Cardiac fibroblast (primary cell): ENCODE measurements at regions not wholly inside any gene's neighbourhood (a gene's known extent, or its start where the extent isn't known, plus 50 kb on each side); places are given as distances from the start of the nearest gene placed in this dataset.

ENCODE experiments used
- DNase-seq, 2 donors: peaks; one replicate each; pipeline versions ENCODE4 v3.0.0 to v3.0.0-alpha.2; 2010; ENCODE audit warnings: low read depth in 2 of 2
- H3K4me3 ChIP-seq, 2 donors: replicated peaks in 1 of 2; 1 replicate in 1 of 2; 2 replicates in 1 of 2; pipeline ENCODE4 v1.5.1; 2011; ENCODE audit warnings: low read depth in 2 of 2, low read length in 2 of 2, mild to moderate bottlenecking in 2 of 2, moderate library complexity in 1 of 2
- CTCF ChIP-seq: IDR thresholded peaks from one replicate; pipeline ENCODE4 v1.5.1; 2011; ENCODE audit warnings: low read depth, mild to moderate bottlenecking, low read length, inconsistent platforms

- H3K4me3 ChIP-seq = no peak overlapping the region
- no peak for DNase-seq
- TF ChIP-seq CTCF = no peak
Observed at GRCh38 chr2:220885593-220885992, 686.5 kb downstream of the EPHA4 start.

- no peak for DNase-seq
- TF ChIP-seq CTCF = no peak
- no peak overlapping the region for H3K4me3 ChIP-seq
Observed at GRCh38 chr2:220887271-220887870, 684.7 kb downstream of the EPHA4 start.

GRCh38 chr2:220887876-220888275, 684.2 kb downstream of the EPHA4 start:
- DNase-seq = no peak
- H3K4me3 ChIP-seq = no peak overlapping the region
- no peak for TF ChIP-seq CTCF

GRCh38 chr2:220890931-220891330, 681.2 kb downstream of the EPHA4 start:
- DNase-seq = no peak
- no peak for TF ChIP-seq CTCF
- H3K4me3 ChIP-seq = no peak overlapping the region

GRCh38 chr2:220891405-220891804, 680.7 kb downstream of the EPHA4 start:
- peak; percentile 27 to 40 for DNase-seq
- no peak for TF ChIP-seq CTCF
- H3K4me3 ChIP-seq = no peak overlapping the region

GRCh38 chr2:220892018-220892634, 680.0 kb downstream of the EPHA4 start:
- no peak for DNase-seq

More at GRCh38 chr2:220892018-220892634, 680.0 kb downstream of the EPHA4 start:
- TF ChIP-seq CTCF = no peak
- no peak overlapping the region for H3K4me3 ChIP-seq
